Loucy (cell line): ENCODE measurements at regions not wholly inside any gene's neighbourhood (a gene's known extent, or its start where the extent isn't known, plus 50 kb on each side); places are given as distances from the start of the nearest gene placed in this dataset.

Experiments
- CTCF ChIP-seq: fragments of 200-600 bp; sonication (generic); conservative IDR thresholded peaks from 2 replicates; pipeline ENCODE4 v1.5.1; 2014; ENCODE audit warnings: mild to moderate bottlenecking, antibody characterized with exemption, low read length
- EZH2phosphoT487 ChIP-seq: fragments of 200-600 bp; IDR thresholded peaks from 2 replicates; pipeline ENCODE4 v1.6.1; 2018; ENCODE audit warnings: antibody characterized with exemption, mild to moderate bottlenecking, moderate library complexity, borderline replicate concordance

GRCh38 chr5:61882901-61883500 is 423.0 kb upstream of the KIF2A start:
- no peak for TF ChIP-seq CTCF
- TF ChIP-seq EZH2phosphoT487 = no peak
